ENCODE measurements at regions not wholly inside any gene's neighbourhood (a gene's known extent, or its start where the extent isn't known, plus 50 kb on each side); places are given as distances from the start of the nearest gene placed in this dataset.
A peak's percentile ranks its signal among the peaks of the same experiment; 100 is the strongest.
"Not testable (repeated sequence)": the region's sequence is repeated elsewhere in the genome, so short reads cannot be mapped to it uniquely, and the experiment has no call there.

DNA sequence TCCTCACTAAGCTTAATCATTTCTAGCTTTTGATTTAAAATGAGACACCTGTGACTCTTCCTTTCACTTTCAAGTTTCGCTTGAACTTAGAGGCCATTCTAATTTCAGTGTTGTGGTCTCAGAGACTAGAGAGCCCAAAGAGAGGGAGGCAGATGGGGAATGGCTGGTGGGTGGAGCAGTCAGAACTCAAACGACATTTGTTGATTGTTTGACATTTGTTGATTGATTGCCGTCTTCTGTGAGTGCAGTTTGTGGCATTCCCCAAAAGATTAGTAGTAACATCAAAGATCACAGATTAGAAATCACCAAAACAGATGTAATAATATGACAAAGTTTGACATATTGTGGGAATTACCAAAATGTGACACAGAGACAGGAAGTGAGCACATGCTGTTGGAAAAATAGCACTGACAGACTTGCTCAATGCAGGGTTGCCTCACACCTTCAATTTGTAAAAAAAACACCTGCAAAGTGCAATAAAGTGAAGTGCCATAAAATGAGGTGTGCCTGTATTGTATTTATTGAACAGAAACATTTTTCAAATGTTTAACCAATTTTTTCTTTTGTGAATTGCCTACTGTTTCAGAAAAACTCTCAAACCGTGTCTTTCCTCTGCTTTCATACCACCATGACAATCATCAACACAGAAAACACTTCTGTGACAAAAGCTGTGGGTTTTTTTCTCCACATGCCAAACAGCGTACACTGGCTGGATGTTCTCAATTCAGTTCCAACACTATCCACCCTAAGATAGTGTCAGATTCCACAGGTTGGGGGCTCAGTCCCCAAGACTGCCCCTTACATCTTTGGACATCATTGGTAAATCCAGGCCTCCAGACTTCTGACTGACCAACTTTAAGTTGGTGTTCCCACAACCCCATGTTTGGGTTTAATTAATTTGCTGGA is 376.3 kb upstream of the RGS6 start:
- Mint-ChIP-seq H3K4me3 (peak overlapping the region; percentile 70), H3K36me3 (ENCODE audit: low read depth) (peaks cover 2% of the 10 kb centered on the region), H3K27ac (peak overlapping the region; percentile 92), H3K9me3 (no peaks in the 10 kb centered on the region), H3K4me1 (ENCODE audit: low read depth) (peaks cover 51% of the 10 kb centered on the region), H3K27me3 (ENCODE audit: low read depth) (no peaks in the 10 kb centered on the region)

GRCh38 chr14:71556730-71557129 is 375.5 kb upstream of the RGS6 start:
- H3K4me3 Mint-ChIP-seq: no peak overlapping the region
- peaks cover 43% of the 10 kb centered on the region for H3K4me1 Mint-ChIP-seq (ENCODE audit: low read depth)

GRCh38 chr14:71557351-71557750 is 374.9 kb upstream of the RGS6 start:
- no peaks in the 10 kb centered on the region for H3K9me3 Mint-ChIP-seq
- peaks cover 43% of the 10 kb centered on the region for H3K4me1 Mint-ChIP-seq (ENCODE audit: low read depth)
- peak overlapping the region; percentile 42 for H3K27ac Mint-ChIP-seq
- H3K4me3 Mint-ChIP-seq: no peak overlapping the region
- no peaks in the 10 kb centered on the region for H3K27me3 Mint-ChIP-seq (ENCODE audit: low read depth)
- H3K36me3 Mint-ChIP-seq (ENCODE audit: low read depth): peaks cover 2% of the 10 kb centered on the region

More at GRCh38 chr14:71556730-71557129, 375.5 kb upstream of the RGS6 start:
- Mint-ChIP-seq H3K27ac (peak overlapping the region; percentile 39), H3K9me3 (no peaks in the 10 kb centered on the region), H3K36me3 (ENCODE audit: low read depth) (peaks cover 2% of the 10 kb centered on the region), H3K27me3 (ENCODE audit: low read depth) (no peaks in the 10 kb centered on the region)

DNA sequence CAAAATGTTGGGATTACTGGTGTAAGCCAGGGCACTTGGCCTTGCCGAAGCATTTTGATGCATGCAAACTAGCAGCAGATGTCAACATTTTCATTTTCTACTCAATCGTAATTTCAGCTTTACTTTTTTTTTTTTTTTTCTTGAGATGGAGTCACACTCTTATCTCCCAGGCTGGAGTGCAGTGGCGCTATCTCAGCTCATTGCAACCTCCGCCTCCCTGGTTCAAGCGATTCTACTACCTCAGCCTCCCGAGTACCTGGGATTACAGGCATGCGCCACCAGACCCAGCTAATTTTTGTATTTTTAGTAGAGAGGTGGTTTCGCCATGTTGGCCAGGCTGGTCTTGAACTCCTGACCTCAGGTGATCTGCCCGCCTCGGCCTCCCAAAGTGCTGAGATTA is 373.3 kb upstream of the RGS6 start:
- not testable (repeated sequence) for H3K36me3 Mint-ChIP-seq (ENCODE audit: low read depth); H3K27ac Mint-ChIP-seq

DNA sequence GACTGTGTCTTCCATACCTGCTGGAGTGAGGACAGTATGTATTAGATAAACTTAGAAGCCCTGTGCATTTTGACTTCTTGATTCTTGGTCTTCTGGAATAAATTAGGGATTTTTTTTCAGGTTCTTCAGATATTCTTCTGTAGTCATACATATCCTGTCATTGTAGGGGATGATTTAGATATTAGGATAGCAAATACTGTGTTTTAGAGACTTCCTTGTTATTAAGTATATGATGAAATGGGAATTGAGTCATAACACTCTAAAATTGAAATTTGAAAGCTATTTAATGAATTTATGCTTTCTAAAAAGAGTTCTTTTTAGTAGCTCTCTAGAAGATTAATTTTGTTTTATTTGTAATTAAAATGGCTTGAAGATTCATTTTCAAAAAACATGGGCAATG is 371.5 kb upstream of the RGS6 start:
- H3K27me3 Mint-ChIP-seq (ENCODE audit: low read depth): no peaks in the 10 kb centered on the region
- no peak overlapping the region for H3K27ac Mint-ChIP-seq
- no peaks in the 10 kb centered on the region for H3K9me3 Mint-ChIP-seq
- H3K36me3 Mint-ChIP-seq (ENCODE audit: low read depth): peaks cover 2% of the 10 kb centered on the region
- H3K4me1 Mint-ChIP-seq (ENCODE audit: low read depth): peaks cover 18% of the 10 kb centered on the region
- no peak overlapping the region for H3K4me3 Mint-ChIP-seq

More for the DNA sequence above, 373.3 kb upstream of the RGS6 start:
- H3K4me3 Mint-ChIP-seq; H3K9me3 Mint-ChIP-seq; H3K27me3 Mint-ChIP-seq (ENCODE audit: low read depth): not testable (repeated sequence)
- H3K4me1 Mint-ChIP-seq (ENCODE audit: low read depth): peaks cover 30% of the 10 kb centered on the region

GRCh38 chr14:71563492-71564153 is 368.6 kb upstream of the RGS6 start:
- H3K27ac Mint-ChIP-seq: no peak overlapping the region
- H3K4me3 Mint-ChIP-seq: no peak overlapping the region
- H3K27me3 Mint-ChIP-seq (ENCODE audit: low read depth): no peaks in the 10 kb centered on the region
- H3K36me3 Mint-ChIP-seq (ENCODE audit: low read depth): peaks cover 3% of the 10 kb centered on the region
- peaks cover 8% of the 10 kb centered on the region for H3K4me1 Mint-ChIP-seq (ENCODE audit: low read depth)
- H3K9me3 Mint-ChIP-seq: no peaks in the 10 kb centered on the region

GRCh38 chr14:71566276-71566675 is 366.0 kb upstream of the RGS6 start:
- Mint-ChIP-seq H3K4me3 (no peak overlapping the region), H3K4me1 (ENCODE audit: low read depth) (peaks cover 8% of the 10 kb centered on the region), H3K27ac (no peak overlapping the region), H3K36me3 (ENCODE audit: low read depth) (peaks cover 4% of the 10 kb centered on the region), H3K9me3 (no peaks in the 10 kb centered on the region), H3K27me3 (ENCODE audit: low read depth) (no peaks in the 10 kb centered on the region)

DNA sequence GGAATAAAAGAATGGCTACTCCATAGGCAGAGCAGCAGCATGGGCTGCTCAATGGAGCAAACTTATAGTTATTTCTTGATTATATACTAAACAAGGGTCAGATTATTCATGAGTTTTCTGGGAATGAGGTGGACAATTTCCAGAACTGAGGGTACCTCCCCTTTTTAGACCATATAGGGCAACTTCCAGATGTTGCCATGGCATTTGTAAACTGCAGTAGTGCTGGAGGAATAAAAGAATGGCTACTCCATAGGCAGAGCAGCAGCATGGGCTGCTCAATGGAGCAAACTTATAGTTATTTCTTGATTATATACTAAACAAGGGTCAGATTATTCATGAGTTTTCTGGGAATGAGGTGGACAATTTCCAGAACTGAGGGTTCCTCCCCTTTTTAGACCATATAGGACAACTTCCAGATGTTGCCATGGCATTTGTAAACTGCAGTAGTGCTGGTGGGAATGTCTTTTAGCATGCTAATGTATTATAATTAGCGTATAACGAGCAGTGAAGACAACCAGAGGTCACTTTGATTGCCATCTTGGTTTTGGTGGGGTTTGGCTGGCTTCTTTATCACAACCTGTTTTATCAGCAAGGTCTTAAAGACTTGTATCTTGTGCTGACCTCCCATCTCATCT is 364.6 kb upstream of the RGS6 start:
- not testable (repeated sequence) for H3K9me3 Mint-ChIP-seq; H3K27ac Mint-ChIP-seq; H3K27me3 Mint-ChIP-seq (ENCODE audit: low read depth); H3K4me3 Mint-ChIP-seq; H3K4me1 Mint-ChIP-seq (ENCODE audit: low read depth); H3K36me3 Mint-ChIP-seq (ENCODE audit: low read depth)

GRCh38 chr14:71574976-71575375 is 357.3 kb upstream of the RGS6 start:
- no peak overlapping the region for H3K4me3 Mint-ChIP-seq

GRCh38 chr14:71576472-71576871 is 355.8 kb upstream of the RGS6 start:
- H3K27ac Mint-ChIP-seq: no peak overlapping the region
- H3K36me3 Mint-ChIP-seq (ENCODE audit: low read depth): peaks cover 2% of the 10 kb centered on the region
- H3K27me3 Mint-ChIP-seq (ENCODE audit: low read depth): no peaks in the 10 kb centered on the region
- H3K4me1 Mint-ChIP-seq (ENCODE audit: low read depth): peaks cover 9% of the 10 kb centered on the region
- no peak overlapping the region for H3K4me3 Mint-ChIP-seq
- no peaks in the 10 kb centered on the region for H3K9me3 Mint-ChIP-seq

More at GRCh38 chr14:71574976-71575375, 357.3 kb upstream of the RGS6 start:
- H3K36me3 Mint-ChIP-seq (ENCODE audit: low read depth): peaks cover 3% of the 10 kb centered on the region
- peaks cover 9% of the 10 kb centered on the region for H3K4me1 Mint-ChIP-seq (ENCODE audit: low read depth)
- H3K27ac Mint-ChIP-seq: no peak overlapping the region
- no peaks in the 10 kb centered on the region for H3K27me3 Mint-ChIP-seq (ENCODE audit: low read depth)
- H3K9me3 Mint-ChIP-seq: no peaks in the 10 kb centered on the region

DNA sequence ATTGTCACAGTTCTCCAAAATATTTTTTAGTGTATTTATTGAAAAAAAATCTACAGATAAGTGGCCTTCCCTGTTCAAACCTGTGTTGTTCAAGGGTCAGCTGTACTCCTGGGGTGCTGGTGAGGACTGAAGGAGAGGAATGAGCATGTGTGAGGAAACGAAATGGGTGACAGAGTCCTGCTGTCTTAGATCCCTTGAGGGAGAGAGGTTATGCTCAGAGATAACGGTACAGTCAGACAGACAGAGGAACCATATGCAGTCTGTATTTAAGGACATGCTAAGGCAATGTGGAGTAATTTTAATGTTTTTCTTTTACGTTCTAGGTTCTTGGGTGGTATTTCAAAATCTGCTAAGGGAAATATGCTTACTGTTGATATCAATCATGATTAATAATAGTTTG is 352.9 kb upstream of the RGS6 start:
- Mint-ChIP-seq H3K27me3 (ENCODE audit: low read depth) (no peaks in the 10 kb centered on the region), H3K36me3 (ENCODE audit: low read depth) (peaks cover 8% of the 10 kb centered on the region), H3K4me1 (ENCODE audit: low read depth) (peaks cover 6% of the 10 kb centered on the region), H3K27ac (no peak overlapping the region), H3K9me3 (no peaks in the 10 kb centered on the region), H3K4me3 (no peak overlapping the region)

GRCh38 chr14:71582705-71583104 is 349.5 kb upstream of the RGS6 start:
- H3K4me1 Mint-ChIP-seq (ENCODE audit: low read depth): peaks cover 16% of the 10 kb centered on the region
- H3K36me3 Mint-ChIP-seq (ENCODE audit: low read depth): peaks cover 13% of the 10 kb centered on the region
- no peak overlapping the region for H3K4me3 Mint-ChIP-seq
- H3K27ac Mint-ChIP-seq: no peak overlapping the region
- H3K27me3 Mint-ChIP-seq (ENCODE audit: low read depth): no peaks in the 10 kb centered on the region
- no peaks in the 10 kb centered on the region for H3K9me3 Mint-ChIP-seq

DNA sequence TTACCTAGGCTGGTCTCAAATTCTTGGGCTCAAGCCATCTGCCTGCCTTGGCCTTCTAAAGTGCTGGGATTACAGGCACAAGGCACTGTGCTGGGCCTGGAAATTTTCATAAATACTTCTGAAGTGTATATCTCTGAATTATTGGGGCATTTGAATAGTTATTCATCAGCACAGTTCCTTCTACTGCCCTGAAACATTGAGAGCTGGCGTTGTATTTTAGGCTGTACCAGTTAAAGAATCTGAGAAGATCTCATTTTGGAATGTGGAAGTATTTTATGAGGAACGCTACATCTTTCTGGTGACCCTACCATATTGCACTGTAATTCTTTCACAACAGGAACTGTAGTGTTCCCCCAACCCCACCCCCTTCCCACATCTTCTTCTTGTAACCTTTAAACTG is 349.0 kb upstream of the RGS6 start:
- H3K27me3 Mint-ChIP-seq (ENCODE audit: low read depth): no peaks in the 10 kb centered on the region
- peaks cover 17% of the 10 kb centered on the region for H3K36me3 Mint-ChIP-seq (ENCODE audit: low read depth)
- H3K9me3 Mint-ChIP-seq: no peaks in the 10 kb centered on the region
- peaks cover 19% of the 10 kb centered on the region for H3K4me1 Mint-ChIP-seq (ENCODE audit: low read depth)
- H3K4me3 Mint-ChIP-seq: no peak overlapping the region
- no peak overlapping the region for H3K27ac Mint-ChIP-seq

GRCh38 chr14:71583705-71584104 is 348.5 kb upstream of the RGS6 start:
- H3K36me3 Mint-ChIP-seq (ENCODE audit: low read depth): peaks cover 20% of the 10 kb centered on the region
- H3K27ac Mint-ChIP-seq: no peak overlapping the region
- H3K9me3 Mint-ChIP-seq: no peaks in the 10 kb centered on the region
- peaks cover 22% of the 10 kb centered on the region for H3K4me1 Mint-ChIP-seq (ENCODE audit: low read depth)
- no peak overlapping the region for H3K4me3 Mint-ChIP-seq
- no peaks in the 10 kb centered on the region for H3K27me3 Mint-ChIP-seq (ENCODE audit: low read depth)

DNA sequence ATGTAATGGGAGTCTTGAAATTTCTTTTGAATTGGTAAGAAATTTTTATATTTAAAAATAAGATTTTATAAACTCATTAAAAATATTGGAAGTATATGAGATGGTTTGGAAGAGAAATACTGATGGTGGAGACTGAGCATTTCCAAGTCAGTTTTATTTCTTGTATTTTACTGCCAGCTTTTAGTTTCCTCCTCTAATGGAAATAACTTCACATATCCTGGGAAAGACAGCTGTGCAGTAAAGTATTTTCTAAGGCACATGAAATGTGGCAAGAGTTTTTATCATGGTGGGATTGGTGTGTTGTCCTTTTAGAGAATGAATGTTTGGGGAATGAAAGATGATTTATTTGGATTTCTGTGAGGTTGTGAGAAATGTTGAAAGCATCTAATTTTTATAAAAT is 346.9 kb upstream of the RGS6 start:
- Mint-ChIP-seq H3K27me3 (ENCODE audit: low read depth) (no peaks in the 10 kb centered on the region), H3K36me3 (ENCODE audit: low read depth) (peaks cover 24% of the 10 kb centered on the region), H3K4me3 (no peak overlapping the region), H3K27ac (no peak overlapping the region), H3K4me1 (ENCODE audit: low read depth) (peaks cover 29% of the 10 kb centered on the region), H3K9me3 (no peaks in the 10 kb centered on the region)
